K562 (cell line): ENCODE measurements at regions not wholly inside any gene's neighbourhood (a gene's known extent, or its start where the extent isn't known, plus 50 kb on each side); places are given as distances from the start of the nearest gene placed in this dataset.

Source experiments
- ATAC-seq: fragments of 200-7000 bp; cut with Tn5 transposase; 3 replicates; pipeline ENCODE4 v1.9.1; 2020; ENCODE audit warnings: moderate library complexity
- BruUV-seq: library from RNA; stranded (reverse); fragments of 400-500 nt; replicated peaks from 2 replicates; lab custom pipeline; 2021; lab: Mats Ljungman, UMichigan
- CTCF ChIA-PET: fragments of 300-600 bp; formaldehyde crosslinking; extraction: SDS; loops from one replicate; lab custom pipeline; 2021; ENCODE audit warnings: low intra/inter-chr PET ratio; lab: Yijun Ruan, JAX
- POLR2A ChIA-PET: fragments of 300-600, 350-650 bp; sonication (Branson Sonifier 250); formaldehyde crosslinking; extraction: SDS; loops from one replicate; lab custom pipeline; 2021; ENCODE audit warnings: antibody characterized with exemption, inconsistent platforms; lab: Yijun Ruan, JAX
- DNase-seq, 4 experiments: peaks; one replicate each; pipeline versions ENCODE4 v3.0.0 to v3.0.0-alpha.2; 2011 to 2018; ENCODE audit warnings: low spot score in 3 of 4, mixed read lengths in 3 of 4; ENCODE audit errors: extremely low read depth in 1 of 4
- FAIRE-seq: peaks from 2 replicates; lab custom pipeline; 2011; peaks lifted over from hg19 to GRCh38; lab: Jason Lieb, UNC
- H2AFZ ChIP-seq: 2 replicates; pipeline ENCODE4 v1.6.0; 2011; ENCODE audit warnings: low read depth, low read length, control low read depth, inconsistent platforms
- H3K27ac ChIP-seq: fragments of 200-600 bp; 3 replicates; pipeline ENCODE4 v1.8.0; 2011; ENCODE audit warnings: low read depth, mild to moderate bottlenecking, control low read depth, inconsistent platforms, low read length, moderate library complexity, mixed read lengths; ENCODE audit errors: extremely low read depth
- H3K27me3 ChIP-seq, 2 experiments: fragments of 300-600 bp in 1 of 2; 2 replicates in 1 of 2; 3 replicates in 1 of 2; pipeline versions ENCODE4 v1.6.0 to v1.8.0; 2011; ENCODE audit warnings: inconsistent platforms in 2 of 2, low read length in 2 of 2, mild to moderate bottlenecking in 1 of 2, mixed read lengths in 1 of 2, moderate library complexity in 1 of 2; ENCODE audit not compliant: control insufficient read depth in 2 of 2, insufficient read depth in 2 of 2
- H3K36me3 ChIP-seq: fragments of 300-600 bp; 3 replicates; pipeline ENCODE4 v1.8.0; 2011; ENCODE audit warnings: mild to moderate bottlenecking, low read length, inconsistent platforms; ENCODE audit not compliant: control insufficient read depth, insufficient read depth
- H3K4me1 ChIP-seq, 2 experiments: fragments of 200-600 bp in 1 of 2; replicated peaks in 1 of 2; 2 replicates in 1 of 2; 3 replicates in 1 of 2; pipeline versions ENCODE4 v1.5.1 to v1.8.0; 2011; ENCODE audit warnings: inconsistent platforms in 2 of 2, low read length in 2 of 2, mild to moderate bottlenecking in 1 of 2, mixed read lengths in 1 of 2, moderate library complexity in 1 of 2; ENCODE audit not compliant: control insufficient read depth in 2 of 2, insufficient read depth in 2 of 2
- H3K4me2 ChIP-seq: 2 replicates; pipeline ENCODE4 v1.6.1; 2011; ENCODE audit warnings: low read length, control low read depth, inconsistent platforms, mixed read lengths; ENCODE audit not compliant: insufficient read depth
- H3K4me3 ChIP-seq: fragments of 200-600 bp; sonication (generic), shearing (Covaris generic); 2 replicates; pipeline ENCODE4 v1.5.1; 2016; ENCODE audit warnings: control low read depth, inconsistent platforms
- H3K79me2 ChIP-seq: fragments of 200-600 bp; 3 replicates; pipeline ENCODE4 v1.8.0; 2011; ENCODE audit warnings: low read length, inconsistent platforms; ENCODE audit not compliant: control insufficient read depth, insufficient read depth
- H3K9ac ChIP-seq, 2 experiments: 2 replicates each; pipeline versions ENCODE4 v1.6.0 to v1.6.1; 2011; ENCODE audit warnings: low read depth in 2 of 2, low read length in 2 of 2, control low read depth in 1 of 2, inconsistent platforms in 1 of 2, mild to moderate bottlenecking in 1 of 2, mixed read lengths in 1 of 2; ENCODE audit not compliant: insufficient read depth in 1 of 2
- H3K9me1 ChIP-seq: one replicate; pipeline ENCODE4 v1.6.0; 2011; ENCODE audit warnings: inconsistent platforms, mild to moderate bottlenecking, low read length, moderate library complexity; ENCODE audit not compliant: control insufficient read depth, insufficient read depth
- H3K9me3 ChIP-seq: replicated peaks from 2 replicates; pipeline ENCODE4 v1.5.1; 2011; ENCODE audit warnings: low read depth, low read length, inconsistent platforms; ENCODE audit not compliant: control insufficient read depth, insufficient read depth
- H4K20me1 ChIP-seq: replicated peaks from 2 replicates; pipeline ENCODE4 v1.6.1; 2011; ENCODE audit warnings: low read length, inconsistent platforms, mixed read lengths; ENCODE audit not compliant: control insufficient read depth, insufficient read depth
- CLOCK ChIP-seq: fragments of 250-450 bp; sonication (Bioruptor Pico); IDR thresholded peaks from 2 replicates; pipeline ENCODE4 v1.4.0; 2020; ENCODE audit warnings: mild to moderate bottlenecking, moderate library complexity, borderline replicate concordance
- EGR1 ChIP-seq: fragments of 450-650 bp; conservative IDR thresholded peaks from 2 replicates; pipeline ENCODE4 v1.6.1; 2017; ENCODE audit warnings: mild to moderate bottlenecking
- NCOA4 ChIP-seq: fragments of 450-650 bp; IDR thresholded peaks from 2 replicates; pipeline ENCODE4 v1.6.1; 2018; ENCODE audit warnings: mild to moderate bottlenecking; ENCODE audit not compliant: partially characterized antibody
- PRPF4 ChIP-seq: fragments of 200-400 bp; formaldehyde crosslinking; IDR thresholded peaks from one replicate; pipeline ENCODE4 v1.6.1; 2017; ENCODE audit warnings: low read length, low read depth, mild to moderate bottlenecking; ENCODE audit not compliant: insufficient read depth, poor library complexity, severe bottlenecking
- RREB1 ChIP-seq: fragments of 250-450 bp; sonication (Bioruptor Pico); IDR thresholded peaks from 2 replicates; pipeline ENCODE4 v1.4.0; 2020
- SMARCA4 ChIP-seq: fragments of 450-650 bp; IDR thresholded peaks from 2 replicates; pipeline ENCODE4 v1.6.1; 2016
- SRSF7 ChIP-seq: fragments of 200-400 bp; formaldehyde crosslinking; optimal IDR thresholded peaks from 2 replicates; pipeline ENCODE3; 2017; ENCODE audit warnings: mild to moderate bottlenecking, low read depth, low read length
- TCF7 ChIP-seq: sonication (generic); IDR thresholded peaks from 2 replicates; pipeline ENCODE4 v1.6.1; 2016; ENCODE audit warnings: antibody characterized with exemption, borderline replicate concordance
- ZNF133 ChIP-seq: fragments of 250-450 bp; sonication (Bioruptor Pico); IDR thresholded peaks from 2 replicates; pipeline ENCODE4 v1.4.0; 2020; ENCODE audit warnings: mild to moderate bottlenecking
- ZNF224 ChIP-seq: sonication (generic); formaldehyde crosslinking; IDR thresholded peaks from 2 replicates; pipeline ENCODE4 v1.8.0; 2022; ENCODE audit warnings: mild to moderate bottlenecking, missing genetic modification reagents
- ZNF561 ChIP-seq: fragments of 450-650 bp; formaldehyde crosslinking; conservative IDR thresholded peaks from 2 replicates; pipeline ENCODE4 v1.4.0; 2020; ENCODE audit warnings: mild to moderate bottlenecking, moderate library complexity
- ZSCAN29 ChIP-seq: fragments of 450-650 bp; IDR thresholded peaks from 2 replicates; pipeline ENCODE4 v1.6.1; 2017
- WGBS: fragments of 100-300 bp; shearing (Covaris generic); methylation state at CpG from one replicate; pipeline ENCODE4 v1.1.6; 2016; ENCODE audit warnings: low coverage, mixed read lengths; ENCODE audit not compliant: insufficient coverage; ENCODE audit errors: missing lambda C conversion rate; 5-methylcytosine and 5-hydroxymethylcytosine counted together
- in situ Hi-C: fragments of 300-500 bp; cut with MboI; formaldehyde crosslinking; loops from 4 replicates; pipeline ENCODE4 v1.15.0; 2018; ENCODE audit warnings: inconsistent platforms, mixed read lengths
- intact Hi-C: fragments of 100-400 bp; cut with micrococcal nuclease; formaldehyde crosslinking; loops from 2 replicates; pipeline ENCODE4 v1.14.2; 2022
- TF ChIP-seq, protein P1 (sequence below): IDR thresholded peaks from 3 replicates; pipeline ENCODE4 v1.6.1; 2011; ENCODE audit warnings: borderline replicate concordance, mild to moderate bottlenecking, moderate library complexity; ENCODE audit not compliant: insufficient read length; ENCODE audit errors: extremely low read depth

DNA sequence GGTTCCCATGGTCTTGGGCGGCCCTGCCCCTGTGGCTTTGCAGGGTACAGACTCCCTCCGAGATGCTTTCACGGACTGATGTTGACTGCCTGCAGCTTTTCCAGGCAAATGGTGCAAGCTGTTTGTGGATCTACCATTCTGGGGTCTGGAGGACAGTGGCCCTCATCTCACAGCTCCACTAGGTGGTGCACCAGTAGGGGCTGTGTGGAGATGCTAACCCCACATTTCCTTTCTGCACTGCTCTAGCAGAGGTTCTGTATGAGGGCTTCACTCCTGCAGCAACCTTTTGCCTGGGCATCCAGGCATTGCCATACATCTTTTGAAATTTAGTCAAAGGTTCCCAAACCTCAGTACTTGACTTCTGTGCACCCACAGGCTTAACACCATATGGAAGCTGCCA, 176.1 kb downstream of the DCAF12L1 start:
- Histone ChIP-seq H3K9me3 (no peaks in the 10 kb centered on the region), H3K4me1 (no peaks in the 10 kb centered on the region), H3K79me2 (no peaks in the 10 kb centered on the region), H3K27me3 (no peaks in the 10 kb centered on the region), H2AFZ (no peak overlapping the region), H3K9me1 (no peaks in the 10 kb centered on the region), H3K36me3 (no peaks in the 10 kb centered on the region), H3K4me2 (no peak overlapping the region)
- no peak for DNase-seq
- CTCF ChIA-PET = no interaction called here
- ATAC-seq = no peak
- in situ Hi-C loops = no loop called here
- no peak for FAIRE-seq
- no TSS peak for BruUV-seq
- TF ChIP-seq, protein P1, sequence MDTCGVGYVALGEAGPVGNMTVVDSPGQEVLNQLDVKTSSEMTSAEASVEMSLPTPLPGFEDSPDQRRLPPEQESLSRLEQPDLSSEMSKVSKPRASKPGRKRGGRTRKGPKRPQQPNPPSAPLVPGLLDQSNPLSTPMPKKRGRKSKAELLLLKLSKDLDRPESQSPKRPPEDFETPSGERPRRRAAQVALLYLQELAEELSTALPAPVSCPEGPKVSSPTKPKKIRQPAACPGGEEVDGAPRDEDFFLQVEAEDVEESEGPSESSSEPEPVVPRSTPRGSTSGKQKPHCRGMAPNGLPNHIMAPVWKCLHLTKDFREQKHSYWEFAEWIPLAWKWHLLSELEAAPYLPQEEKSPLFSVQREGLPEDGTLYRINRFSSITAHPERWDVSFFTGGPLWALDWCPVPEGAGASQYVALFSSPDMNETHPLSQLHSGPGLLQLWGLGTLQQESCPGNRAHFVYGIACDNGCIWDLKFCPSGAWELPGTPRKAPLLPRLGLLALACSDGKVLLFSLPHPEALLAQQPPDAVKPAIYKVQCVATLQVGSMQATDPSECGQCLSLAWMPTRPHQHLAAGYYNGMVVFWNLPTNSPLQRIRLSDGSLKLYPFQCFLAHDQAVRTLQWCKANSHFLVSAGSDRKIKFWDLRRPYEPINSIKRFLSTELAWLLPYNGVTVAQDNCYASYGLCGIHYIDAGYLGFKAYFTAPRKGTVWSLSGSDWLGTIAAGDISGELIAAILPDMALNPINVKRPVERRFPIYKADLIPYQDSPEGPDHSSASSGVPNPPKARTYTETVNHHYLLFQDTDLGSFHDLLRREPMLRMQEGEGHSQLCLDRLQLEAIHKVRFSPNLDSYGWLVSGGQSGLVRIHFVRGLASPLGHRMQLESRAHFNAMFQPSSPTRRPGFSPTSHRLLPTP = no peak
- TF ChIP-seq TCF7 (no peak), SRSF7 (no peak), RREB1 (CRISPR knock-in tag) (no peak), EGR1 (no peak), ZSCAN29 (no peak), ZNF133 (no peak), NCOA4 (no peak), ZNF224 (CRISPR knock-in tag) (no peak), CLOCK (CRISPR knock-in tag) (no peak), ZNF561 (CRISPR knock-in tag) (no peak), PRPF4 (no peak), SMARCA4 (no peak)
- TF ChIP-seq, all 486 proteins: peak for 0
- no peaks in the 10 kb centered on the region for H4K20me1 ChIP-seq
- intact Hi-C loops = no loop called here
- no peak overlapping the region for H3K9ac ChIP-seq
- POLR2A ChIA-PET = no interaction called here
- H3K27ac ChIP-seq = no peak overlapping the region
- no peak overlapping the region for H3K4me3 ChIP-seq
- WGBS = 0% methylated on average over 3 of the region's 3 CpGs
